Prostate gland (tissue), 2 donors: ENCODE measurements at regions not wholly inside any gene's neighbourhood (a gene's known extent, or its start where the extent isn't known, plus 50 kb on each side); places are given as distances from the start of the nearest gene placed in this dataset.

Source experiments
- POLR2AphosphoS5 ChIP-seq: sonication (generic); formaldehyde crosslinking; IDR thresholded peaks from one replicate; pipeline ENCODE4 v1.6.1; 2017; ENCODE audit warnings: antibody characterized with exemption
- TF ChIP-seq, protein P1 (sequence below), 4 experiments: fragments of 200-600 bp in 2 of 4; fragments of 450-650 bp in 2 of 4; sonication (generic) in 2 of 4; IDR thresholded peaks; 1 replicate in 3 of 4; 2 replicates in 1 of 4; pipeline ENCODE4 v1.5.1; 2016 to 2019; ENCODE audit warnings: antibody characterized with exemption in 4 of 4, mild to moderate bottlenecking in 2 of 4, moderate library complexity in 2 of 4

DNA sequence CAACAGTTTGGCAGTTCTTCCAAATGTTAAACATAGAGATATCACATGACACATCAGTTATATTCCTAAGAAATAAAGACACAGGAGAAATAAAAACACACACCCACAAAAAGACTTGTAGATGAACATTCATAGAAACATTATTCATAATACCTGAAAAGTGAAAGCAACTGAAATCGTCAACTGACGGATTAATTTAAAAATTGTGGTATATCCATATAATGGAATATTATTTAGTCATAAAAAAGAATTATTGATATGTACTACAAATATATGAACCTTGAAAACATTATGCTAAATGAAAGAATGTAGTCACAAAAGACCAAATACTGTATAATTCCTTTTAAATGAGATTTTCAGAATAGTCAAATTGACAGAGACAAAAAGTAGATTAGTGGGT is 330.2 kb upstream of the CD180 start:
- TF ChIP-seq, protein P1, sequence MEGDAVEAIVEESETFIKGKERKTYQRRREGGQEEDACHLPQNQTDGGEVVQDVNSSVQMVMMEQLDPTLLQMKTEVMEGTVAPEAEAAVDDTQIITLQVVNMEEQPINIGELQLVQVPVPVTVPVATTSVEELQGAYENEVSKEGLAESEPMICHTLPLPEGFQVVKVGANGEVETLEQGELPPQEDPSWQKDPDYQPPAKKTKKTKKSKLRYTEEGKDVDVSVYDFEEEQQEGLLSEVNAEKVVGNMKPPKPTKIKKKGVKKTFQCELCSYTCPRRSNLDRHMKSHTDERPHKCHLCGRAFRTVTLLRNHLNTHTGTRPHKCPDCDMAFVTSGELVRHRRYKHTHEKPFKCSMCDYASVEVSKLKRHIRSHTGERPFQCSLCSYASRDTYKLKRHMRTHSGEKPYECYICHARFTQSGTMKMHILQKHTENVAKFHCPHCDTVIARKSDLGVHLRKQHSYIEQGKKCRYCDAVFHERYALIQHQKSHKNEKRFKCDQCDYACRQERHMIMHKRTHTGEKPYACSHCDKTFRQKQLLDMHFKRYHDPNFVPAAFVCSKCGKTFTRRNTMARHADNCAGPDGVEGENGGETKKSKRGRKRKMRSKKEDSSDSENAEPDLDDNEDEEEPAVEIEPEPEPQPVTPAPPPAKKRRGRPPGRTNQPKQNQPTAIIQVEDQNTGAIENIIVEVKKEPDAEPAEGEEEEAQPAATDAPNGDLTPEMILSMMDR (IDR thresholded peaks at IDR 0.05) = no peak
- no peak for TF ChIP-seq POLR2AphosphoS5
